ENCODE measurements at regions not wholly inside any gene's neighbourhood (a gene's known extent, or its start where the extent isn't known, plus 50 kb on each side); places are given as distances from the start of the nearest gene placed in this dataset.
A peak's percentile ranks its signal among the peaks of the same experiment; 100 is the strongest.

DNA sequence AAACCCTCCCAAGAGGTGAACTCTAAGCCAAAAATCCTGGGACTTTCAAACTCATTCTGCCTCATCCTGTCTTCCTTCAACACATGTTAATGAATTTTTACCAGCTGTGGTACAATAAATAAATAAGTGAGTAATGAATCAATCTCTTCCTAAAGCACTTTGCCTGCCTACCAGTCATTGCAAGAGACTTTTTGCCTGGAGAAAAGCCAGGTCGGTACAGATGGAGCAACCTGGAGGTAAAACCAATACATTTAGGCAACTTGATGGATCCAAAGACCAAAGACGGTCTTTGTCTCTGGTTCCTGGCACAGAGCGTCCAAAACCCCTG lies 324.2 kb downstream of the PMP22 start:
- no peak for DNase-seq

GRCh38 chr17:14940108-14940937 lies 324.8 kb downstream of the PMP22 start:
- no peak for DNase-seq

GRCh38 chr17:14935845-14936485 lies 329.2 kb downstream of the PMP22 start:
- DNase-seq: no peak

DNA sequence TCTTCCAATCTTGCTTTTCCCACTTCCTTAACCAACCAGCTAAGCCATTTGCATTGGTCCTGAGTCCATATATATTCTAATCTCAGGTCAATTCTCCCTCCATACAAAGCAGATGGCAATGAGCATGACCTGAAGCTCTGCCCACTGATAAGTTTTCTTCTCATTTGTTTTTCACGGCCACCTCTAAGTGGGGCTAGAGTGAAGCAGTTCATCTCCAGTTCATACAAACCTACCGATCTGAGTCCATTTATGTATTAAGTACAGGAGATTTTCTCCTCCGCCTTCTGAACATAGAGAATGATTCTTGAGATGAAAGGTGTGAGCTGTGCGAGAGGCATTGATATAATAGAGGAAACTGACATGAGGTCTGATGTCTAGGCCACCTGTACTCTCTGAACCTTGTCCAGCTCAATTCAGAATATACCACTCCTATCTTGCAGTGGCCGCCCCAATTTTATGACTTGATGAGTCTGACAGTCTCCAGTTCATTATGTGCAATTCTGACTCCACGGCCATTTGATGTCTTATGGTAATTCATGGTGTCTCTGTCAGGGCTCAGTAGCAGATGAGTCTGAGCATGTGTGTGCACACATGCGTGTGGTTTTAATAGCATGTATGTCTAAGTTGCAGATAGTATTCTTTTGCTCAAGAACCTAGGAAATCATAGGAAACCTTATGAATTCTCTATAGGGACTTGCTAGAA lies 329.8 kb downstream of the PMP22 start:
- DNase-seq: no peak

DNA sequence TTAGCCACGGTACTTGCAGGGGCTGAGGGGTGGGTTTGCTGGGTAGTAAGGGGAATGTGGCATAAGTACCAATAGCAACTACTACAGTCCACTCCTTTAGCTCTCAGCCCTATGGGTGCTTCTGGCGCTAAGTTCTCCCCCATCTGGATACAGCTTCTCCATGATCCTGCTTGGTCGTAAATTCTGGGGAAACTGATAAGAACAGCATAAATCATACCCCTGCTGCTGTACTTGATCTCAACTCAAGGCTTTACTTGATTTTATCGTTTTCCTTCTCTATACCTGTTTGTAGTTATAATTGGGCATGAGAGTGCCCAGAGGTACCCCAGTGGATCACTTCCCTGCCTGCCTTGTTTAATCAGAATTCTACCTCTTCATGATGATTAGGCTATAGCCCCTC lies 331.4 kb downstream of the PMP22 start:
- DNase-seq: no peak

- DNase-seq: peak; percentile 56
Observed at GRCh38 chr17:14926526-14927122, 338.5 kb downstream of the PMP22 start.

DNA sequence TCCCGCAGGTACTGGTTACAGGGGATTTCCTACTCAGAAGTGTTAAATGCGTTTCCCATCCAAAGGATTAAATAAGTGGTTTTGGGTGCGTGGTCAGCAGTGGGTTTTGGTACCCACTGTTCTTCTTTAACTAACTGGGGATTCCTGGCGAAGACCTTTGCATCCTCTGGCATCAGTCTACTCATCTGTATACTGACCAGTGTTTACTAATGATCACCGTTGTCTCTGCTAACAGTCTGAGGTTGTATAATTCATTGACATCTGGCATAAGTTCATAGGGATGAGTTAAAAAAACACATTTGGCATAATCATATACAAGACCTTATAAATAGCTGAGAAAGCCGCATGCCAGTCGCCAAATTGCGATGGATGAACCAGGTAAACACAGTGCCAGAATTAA lies 339.1 kb downstream of the PMP22 start:
- no peak for DNase-seq

DNA sequence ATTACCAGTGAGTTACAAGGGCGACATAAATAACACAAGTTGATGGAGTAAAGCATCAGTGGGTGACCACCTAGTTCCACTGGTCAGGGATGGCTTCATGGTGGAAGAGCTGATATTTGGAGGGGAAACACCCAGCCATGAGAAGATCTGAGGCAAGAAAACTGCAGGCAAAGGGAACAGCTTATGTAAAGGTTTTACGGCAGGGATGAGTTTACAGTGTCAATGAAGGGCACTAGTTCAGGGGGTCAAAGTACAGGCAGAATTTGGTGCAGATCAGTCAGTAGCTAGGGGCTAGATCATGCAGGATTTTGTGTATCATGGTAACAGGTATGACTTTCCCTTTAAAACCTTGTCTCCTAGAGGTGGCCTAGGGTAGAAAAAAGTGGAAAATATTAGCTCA lies 339.6 kb downstream of the PMP22 start:
- no peak for DNase-seq

DNA sequence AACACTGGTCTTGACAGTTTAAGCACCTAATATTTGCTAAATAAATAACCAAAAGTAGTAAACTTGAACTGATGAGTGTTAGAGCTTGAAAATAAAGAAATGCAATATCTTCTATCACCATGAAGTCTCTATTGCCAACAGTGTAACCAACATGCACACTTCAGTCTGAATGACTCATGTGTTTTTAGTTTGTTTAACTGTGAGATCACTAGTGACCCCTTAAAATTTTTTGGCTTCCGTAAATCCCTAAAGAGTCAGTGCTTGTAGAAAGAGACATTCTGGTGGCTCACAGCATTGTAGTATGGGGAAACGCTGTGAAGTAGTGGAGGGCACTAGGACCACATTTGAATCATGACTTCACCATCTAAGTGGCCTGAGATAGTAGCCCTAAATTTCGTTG lies 341.1 kb downstream of the PMP22 start:
- no peak for DNase-seq

DNA sequence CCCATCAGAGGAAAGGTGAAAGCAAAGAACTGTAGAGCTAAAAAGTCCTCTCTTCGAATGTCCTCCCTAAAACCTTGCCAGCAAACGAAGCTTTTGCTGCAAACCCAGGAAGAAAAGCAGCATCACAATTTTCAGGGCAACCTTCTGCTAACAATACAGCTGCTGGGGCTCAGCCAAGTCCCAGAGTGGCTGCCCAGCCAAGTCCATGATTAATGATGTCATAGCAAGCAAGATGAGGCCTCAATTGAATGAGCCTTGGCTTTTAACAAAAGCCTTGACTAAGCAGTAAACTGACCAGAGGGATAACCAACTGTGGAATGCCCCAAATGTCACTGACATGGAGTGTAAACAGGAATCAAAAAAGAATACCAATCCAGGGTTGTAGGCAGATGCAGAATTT lies 342.7 kb downstream of the PMP22 start:
- DNase-seq: no peak

GRCh38 chr17:14921936-14922335 lies 343.2 kb downstream of the PMP22 start:
- no peak for DNase-seq

DNA sequence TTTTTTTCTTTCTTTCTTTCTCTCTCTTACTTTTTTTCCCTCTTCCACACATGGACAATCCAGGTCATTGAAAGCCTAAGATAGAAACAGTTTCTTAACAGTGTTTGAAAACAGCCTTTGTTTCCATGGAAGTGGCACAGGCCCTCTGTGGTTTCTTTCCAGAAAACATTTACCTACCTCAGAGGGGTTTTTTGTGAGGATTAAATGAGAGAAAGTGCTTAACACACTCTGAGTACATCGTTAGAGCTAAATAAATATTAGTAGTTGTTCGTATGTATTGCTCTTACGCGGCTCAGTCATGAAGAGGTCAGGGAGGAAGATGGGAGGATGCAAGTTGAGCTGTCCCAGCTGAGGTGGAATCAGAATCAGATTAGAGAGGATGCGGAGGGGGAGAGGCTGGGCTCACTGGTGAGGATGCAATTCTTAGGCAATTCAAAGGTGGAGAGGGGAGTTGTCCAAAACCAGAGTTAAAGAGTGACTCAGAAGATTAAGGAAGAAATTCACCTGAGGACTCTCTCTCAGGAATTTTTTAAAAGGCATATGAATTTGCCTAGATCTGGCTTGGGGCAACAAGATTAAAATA lies 345.4 kb downstream of the PMP22 start:
- DNase-seq: no peak

GRCh38 chr17:14919094-14919493 lies 346.0 kb downstream of the PMP22 start:
- DNase-seq: no peak

DNA sequence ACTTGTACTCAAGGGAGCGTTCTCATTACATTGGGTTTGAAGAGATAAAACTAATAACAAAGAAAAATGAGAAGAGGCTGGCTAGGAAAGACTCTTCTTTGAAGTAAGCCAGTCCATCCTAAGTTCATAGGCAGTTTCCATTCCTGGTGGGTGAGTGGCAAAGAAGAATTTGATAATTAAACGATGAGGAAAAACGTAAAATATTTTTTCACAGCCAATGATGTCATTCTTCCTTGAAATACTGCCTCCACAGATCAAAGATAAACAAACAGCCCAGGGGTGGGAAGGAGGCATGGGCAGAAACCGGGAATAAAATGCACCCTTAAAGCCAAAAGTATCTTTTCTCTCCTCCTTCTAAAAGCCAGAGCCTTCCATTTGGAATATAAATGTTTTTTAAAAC lies 346.6 kb downstream of the PMP22 start:
- DNase-seq: no peak

DNA sequence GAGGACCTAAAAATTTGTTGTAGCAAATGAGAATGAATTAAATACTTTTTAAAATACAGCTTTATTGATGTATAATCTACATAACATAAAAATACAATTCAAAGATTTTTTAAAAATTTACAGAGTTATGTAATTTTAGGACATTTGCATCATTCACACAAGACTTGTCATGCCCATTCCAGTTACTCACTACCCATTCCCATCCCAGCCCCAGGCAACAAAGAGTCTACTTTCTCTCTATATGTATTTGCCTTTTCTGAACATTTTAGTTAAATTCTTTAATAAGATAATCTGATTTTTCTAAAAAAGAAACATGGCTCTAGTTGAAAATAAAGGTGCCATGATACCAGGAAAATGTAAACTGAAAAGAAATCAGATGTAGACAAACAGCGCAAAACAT lies 354.2 kb downstream of the PMP22 start:
- DNase-seq: no peak

DNA sequence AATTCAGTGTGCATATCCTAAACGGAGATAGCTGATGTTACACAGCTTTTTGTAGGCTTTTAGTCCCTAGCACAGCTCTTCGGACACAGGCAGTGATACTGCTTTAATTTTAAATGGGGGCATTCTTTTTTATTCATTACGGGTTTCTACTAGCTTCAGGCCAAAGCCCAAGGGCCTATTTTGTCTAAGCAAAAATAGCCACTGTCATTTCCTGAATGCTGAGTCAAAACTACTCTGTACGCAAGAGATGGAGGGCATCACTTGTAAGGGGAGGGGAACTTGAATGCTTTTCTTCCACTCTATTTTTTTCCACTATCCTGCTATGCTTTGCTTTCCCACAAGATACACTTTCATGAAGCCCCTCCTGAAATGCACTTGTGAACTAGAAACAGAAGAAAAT lies 360.7 kb downstream of the PMP22 start:
- DNase-seq: no peak

GRCh38 chr17:14903854-14904253 lies 361.3 kb downstream of the PMP22 start:
- DNase-seq: no peak

GRCh38 chr17:14902803-14903202 lies 362.3 kb downstream of the PMP22 start:
- DNase-seq: no peak

GRCh38 chr17:14902297-14902696 lies 362.8 kb downstream of the PMP22 start:
- no peak for DNase-seq

DNA sequence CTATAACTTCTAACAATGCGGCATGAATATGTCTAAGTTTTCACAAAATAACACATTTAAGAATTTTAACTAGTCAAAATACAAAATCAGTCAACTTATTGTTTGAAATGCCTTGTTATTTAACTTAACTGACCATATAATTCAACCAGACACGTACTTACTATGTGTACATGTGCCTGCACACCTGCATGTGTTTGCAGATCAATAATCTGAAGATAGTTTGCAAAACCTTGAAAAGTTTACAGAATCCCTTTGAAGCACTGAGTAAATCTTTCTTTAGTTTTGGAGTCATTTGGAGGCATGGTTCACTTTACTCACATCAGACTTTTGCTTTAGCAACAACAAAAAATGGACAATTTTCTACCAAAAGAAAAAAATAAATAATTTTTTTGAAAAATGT lies 363.8 kb downstream of the PMP22 start:
- DNase-seq: no peak

- no peak for DNase-seq
Observed at GRCh38 chr17:14886200-14886739, 378.9 kb downstream of the PMP22 start.

DNA sequence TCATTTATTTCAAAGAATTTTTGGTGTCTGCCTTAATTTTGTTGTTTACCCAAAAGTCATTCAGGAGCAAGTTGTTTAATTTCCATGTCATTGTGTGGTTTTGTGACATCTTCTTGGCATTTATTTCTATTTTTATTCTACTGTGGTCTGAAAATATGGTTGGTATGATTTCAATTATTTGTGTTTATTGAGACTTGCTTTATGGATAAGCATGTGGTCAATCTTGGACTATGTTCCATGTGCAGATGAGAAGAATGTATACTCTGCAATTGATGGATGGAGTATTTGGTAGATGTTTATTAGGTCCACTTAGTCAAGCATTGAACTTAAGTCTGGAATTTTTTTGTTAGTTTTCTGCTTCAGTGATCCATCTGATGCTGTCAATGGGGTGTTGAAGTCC lies 383.0 kb downstream of the PMP22 start:
- DNase-seq: no peak

Measured in activated gamma-delta T cell treated with Interleukin-2 at 50 U/mL for 16 hours (primary cell).